ENCODE measurements at regions not wholly inside any gene's neighbourhood (a gene's known extent, or its start where the extent isn't known, plus 50 kb on each side); places are given as distances from the start of the nearest gene placed in this dataset.

DNA sequence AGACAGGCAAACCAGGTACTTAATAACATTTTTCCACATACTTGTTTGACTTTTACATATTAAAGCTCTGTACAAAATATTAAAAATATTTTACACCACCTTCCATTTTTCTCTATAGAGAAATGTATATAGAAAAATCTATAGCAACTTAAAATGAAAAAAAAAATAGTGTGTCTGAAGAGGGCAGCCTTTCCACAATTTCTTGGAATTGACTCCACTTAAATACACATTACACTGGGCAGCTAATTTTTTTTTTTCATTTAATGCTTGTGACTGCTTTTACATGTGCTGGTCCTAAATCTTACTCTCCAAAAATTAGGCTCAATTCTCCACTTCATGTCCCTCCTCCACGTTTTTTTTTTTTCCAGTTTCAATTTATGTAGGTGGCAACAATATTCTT is 427.0 kb upstream of the RBMS3 start:
- no peak overlapping the region for H3K23ac ChIP-seq (ENCODE audit: insufficient read length)
- FAIRE-seq, result no peak

More for the DNA sequence above, 427.0 kb upstream of the RBMS3 start:
- no peak overlapping the region for H2BK15ac ChIP-seq (ENCODE audit: low read length)
- H3K56ac ChIP-seq (replicated peaks; ENCODE audit: insufficient read length, low read depth, low read length), result no peak overlapping the region
- H3K36me3 ChIP-seq (ENCODE audit: control insufficient read depth in 2 of 4, insufficient read depth in 4 of 4, low read length in 3 of 4), result no peaks in the 10 kb centered on the region
- no peak overlapping the region for H2BK5ac ChIP-seq (ENCODE audit: low read depth, low read length)
- no peak for TF ChIP-seq NRF1 (IDR thresholded peaks at IDR 0.05; ENCODE audit: low read depth, low read length)
- no peak for TF ChIP-seq PHF8 (conservative IDR thresholded peaks at IDR 0.05; ENCODE audit: low read depth, low read length)
- TF ChIP-seq RXRA (IDR thresholded peaks at IDR 0.05; ENCODE audit: insufficient read depth, low read depth, low read length), result no peak
- no peak for TF ChIP-seq SP1 (IDR thresholded peaks at IDR 0.05; ENCODE audit: low read depth, low read length)
- TF ChIP-seq SIX5 (IDR thresholded peaks at IDR 0.05; ENCODE audit: low read depth, low read length), result no peak
- no peak overlapping the region for H3K4me3 ChIP-seq (ENCODE audit: extremely low read depth in 1 of 4, insufficient read depth in 2 of 4, low read depth in 3 of 4, low read length in 4 of 4)
- H4K91ac ChIP-seq (replicated peaks; ENCODE audit: insufficient read length, low read length), result no peak overlapping the region
- ChIA-PET CTCF (ENCODE audit: partially characterized antibody) (interaction anchor here (0.8 to 1.9 kb wide), 2 partner anchors 16 to 1345 kb away, joined by 4 to 5 read pairs; no protein-coding TSS in a partner anchor), POLR2A (ENCODE audit: partially characterized antibody) (no interaction called here)
- no peaks in the 10 kb centered on the region for H3K27me3 ChIP-seq (replicated peaks in 1 of 4; ENCODE audit: control insufficient read depth in 3 of 4, extremely low read depth in 1 of 4, insufficient read depth in 3 of 4, low read length in 3 of 4)
- 43% methylated on average over 1 of the region's 1 CpG; no CpG with 5 or more reads in 1 of the 2 experiments for WGBS, 2 experiments (ENCODE audit: extremely low coverage in 1 of 2, insufficient coverage in 1 of 2, insufficient read length in 1 of 2, insufficient replicate concordance in 2 of 2, low coverage in 1 of 2, low lambda C conversion rate in 2 of 2, missing lambda C conversion rate in 1 of 2)
- H3K9me3 ChIP-seq (ENCODE audit: insufficient read depth in 2 of 2, low read depth in 1 of 2, low read length in 1 of 2), result no peaks in the 10 kb centered on the region
- no peak overlapping the region for H2AFZ ChIP-seq (ENCODE audit: low read length)
- H2BK20ac ChIP-seq (ENCODE audit: low read length), result no peak overlapping the region
- no peak overlapping the region for H3K27ac ChIP-seq (ENCODE audit: low read depth, low read length)
- H2BK120ac ChIP-seq (replicated peaks; ENCODE audit: low read depth, low read length), result no peak overlapping the region
- no peak overlapping the region for H3K14ac ChIP-seq (ENCODE audit: insufficient read length)
- no peak overlapping the region for H4K5ac ChIP-seq (ENCODE audit: insufficient read length, low read depth, low read length)
- no peak for DNase-seq (ENCODE audit: low read depth in 1 of 2, low spot score in 2 of 2)
- no peak overlapping the region for H3K4ac ChIP-seq (replicated peaks; ENCODE audit: insufficient read length, low read depth, low read length)
- H3K9ac ChIP-seq (replicated peaks in 1 of 4; ENCODE audit: extremely low read depth in 1 of 4, low read depth in 3 of 4, low read length in 3 of 4), result no peak overlapping the region
- H3K4me2 ChIP-seq (ENCODE audit: insufficient read depth in 1 of 2, low read depth in 2 of 2, low read length in 2 of 2), result no peak overlapping the region
- H4K20me1 ChIP-seq (replicated peaks in 1 of 2; ENCODE audit: control insufficient read depth in 1 of 2, insufficient read depth in 2 of 2, low read length in 2 of 2), result no peaks in the 10 kb centered on the region
- no peaks in the 10 kb centered on the region for H3K4me1 ChIP-seq (replicated peaks in 1 of 4; ENCODE audit: control insufficient read depth in 3 of 4, insufficient read depth in 4 of 4, low read length in 3 of 4)
- H4K8ac ChIP-seq (ENCODE audit: extremely low read depth, insufficient read depth, low read length), result no peak overlapping the region
- H3K79me1 ChIP-seq (ENCODE audit: low read depth, low read length), result no peaks in the 10 kb centered on the region
- H3K18ac ChIP-seq (ENCODE audit: extremely low read depth, low read length), result no peak overlapping the region
- H3K79me2 ChIP-seq (ENCODE audit: control insufficient read depth in 1 of 2, insufficient read depth in 2 of 2, low read length in 2 of 2), result no peaks in the 10 kb centered on the region
- no peak overlapping the region for H2BK12ac ChIP-seq (ENCODE audit: low read depth, low read length)
- H3K23me2 ChIP-seq (ENCODE audit: low read depth, low read length), result no peaks in the 10 kb centered on the region
- H2AK5ac ChIP-seq (ENCODE audit: low read depth, low read length), result no peak overlapping the region

All from H1 (cell line).